Left ventricle myocardium superior (tissue), 1 donor: ENCODE measurements at regions not wholly inside any gene's neighbourhood (a gene's known extent, or its start where the extent isn't known, plus 50 kb on each side); places are given as distances from the start of the nearest gene placed in this dataset.

ENCODE experiments used
- ATAC-seq: fragments of 200-7000 bp; cut with Tn5 transposase; one replicate; pipeline ENCODE4 v1.9.1; 2020; ENCODE audit warnings: mild to moderate bottlenecking, moderate library complexity
- DNase-seq: peaks from one replicate; pipeline ENCODE4 v3.0.0-alpha.2; 2020
- intact Hi-C: fragments of 100-400 bp; cut with micrococcal nuclease; formaldehyde crosslinking; loops from one replicate; pipeline ENCODE4 v1.11.0; 2022
- donor health status: DM: no; HTN: yes; CAD: no; lungs with severe emphysema.

DNA sequence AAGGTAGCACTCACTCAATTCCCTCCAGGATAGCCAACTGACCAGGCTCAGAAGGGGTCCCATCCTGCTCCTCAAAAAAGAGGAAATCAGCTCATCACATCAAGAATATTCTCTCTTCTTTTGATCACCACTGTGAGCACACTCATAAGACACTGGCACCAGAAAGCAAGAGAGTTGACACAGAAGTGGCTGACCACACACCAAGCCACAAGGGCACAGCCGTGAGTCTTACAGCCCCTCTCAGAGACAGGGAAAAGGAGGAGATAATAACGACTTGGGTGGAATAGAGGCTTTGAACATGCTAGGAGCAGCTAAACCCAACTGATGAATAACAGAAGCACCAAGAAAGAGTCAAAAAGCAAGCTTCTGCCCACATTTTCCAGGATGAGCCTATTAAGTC lies 249.1 kb upstream of the PREP start:
- intact Hi-C loops: no loop called here
- ATAC-seq (no peak), DNase-seq (no peak)

DNA sequence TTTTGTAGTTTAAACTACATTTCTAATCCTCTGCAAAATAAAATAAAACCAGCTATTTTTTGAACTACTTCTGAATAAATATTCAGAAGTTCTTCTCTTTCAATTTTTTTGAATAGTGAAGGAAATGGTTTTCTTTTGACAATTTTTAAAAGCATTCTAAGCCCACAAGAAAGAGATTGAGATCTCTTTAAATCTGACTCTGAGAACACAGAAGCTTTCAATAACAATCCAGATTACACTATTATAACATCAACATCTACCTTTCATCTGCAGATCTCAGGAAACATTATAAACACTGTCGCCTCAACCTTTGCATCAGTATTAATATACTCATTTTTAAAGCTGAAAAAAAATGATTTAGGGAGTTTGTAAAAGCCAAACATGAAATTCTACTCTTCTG lies 247.5 kb upstream of the PREP start:
- intact Hi-C loops: no loop called here
- ATAC-seq (no peak), DNase-seq (no peak)

DNA sequence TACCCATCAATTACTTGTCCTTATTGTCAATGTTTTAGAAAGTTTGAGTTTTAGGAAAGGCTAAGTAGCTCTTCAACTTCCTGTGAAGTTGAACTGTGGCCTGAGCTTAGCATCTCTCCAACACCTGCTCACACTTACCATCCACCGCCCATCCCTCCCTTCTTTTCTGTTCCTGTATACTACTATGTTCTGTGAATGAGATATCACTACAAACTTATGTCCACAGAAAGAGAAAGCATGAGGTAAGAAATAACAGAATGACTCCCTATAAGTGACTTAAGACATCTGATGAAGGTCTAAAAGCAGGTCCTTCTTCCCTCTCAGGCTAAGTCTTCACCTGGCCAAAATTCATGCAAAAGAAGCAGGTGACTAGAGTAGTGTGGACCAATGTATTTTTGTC lies 246.3 kb upstream of the PREP start:
- DNase-seq: no peak
- intact Hi-C loops: no loop called here
- no peak for ATAC-seq

DNA sequence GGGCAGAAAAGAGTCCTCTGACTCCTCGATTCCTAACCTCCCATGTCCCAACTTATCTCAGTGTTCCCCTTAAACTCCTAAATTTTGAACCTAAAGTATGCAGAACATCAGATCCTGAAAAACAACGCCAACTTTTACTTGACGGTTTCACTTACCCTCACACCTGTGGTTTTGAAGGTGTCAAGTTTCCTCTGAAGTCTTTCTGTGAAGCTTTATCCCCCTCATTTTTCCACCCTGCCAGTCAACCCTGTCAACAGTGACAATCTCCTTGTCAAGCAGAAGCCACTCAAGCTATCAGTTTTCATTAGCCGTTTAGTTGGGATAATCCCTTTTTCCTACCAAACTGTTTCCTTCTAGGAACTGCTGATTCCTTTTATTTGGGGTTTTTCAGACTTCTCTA lies 245.4 kb upstream of the PREP start:
- intact Hi-C loops: no loop called here
- no peak for ATAC-seq

GRCh38 chr6:105646391-105646867 lies 243.5 kb upstream of the PREP start:
- ATAC-seq (no peak), DNase-seq (no peak)
- intact Hi-C loops: no loop called here

More for the DNA sequence above, 245.4 kb upstream of the PREP start:
- DNase-seq: no peak

DNA sequence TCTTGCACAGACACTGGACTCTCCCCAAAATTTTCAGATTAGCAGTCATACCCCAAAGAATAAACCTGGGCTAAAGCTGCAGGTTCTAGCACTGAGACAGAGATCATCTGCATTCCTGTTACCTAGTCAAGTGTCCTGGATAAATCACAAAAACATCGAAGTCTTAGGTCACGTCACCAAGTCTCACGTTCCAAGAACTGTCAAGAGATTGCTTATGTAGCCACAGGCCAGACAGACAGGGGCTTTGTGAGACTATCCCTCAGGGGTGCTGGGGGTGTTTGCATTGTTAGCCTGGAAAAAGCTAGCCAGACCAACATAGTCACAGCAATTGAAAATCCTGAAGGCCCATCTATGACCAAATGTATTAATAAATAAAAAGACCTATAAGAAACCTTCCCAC lies 243.1 kb upstream of the PREP start:
- DNase-seq: no peak
- intact Hi-C loops: no loop called here
- no peak for ATAC-seq

GRCh38 chr6:105645156-105645555 lies 242.3 kb upstream of the PREP start:
- ATAC-seq (no peak), DNase-seq (no peak)
- intact Hi-C loops: no loop called here

- DNase-seq: no peak
- intact Hi-C loops: no loop called here
- ATAC-seq: no peak
Observed at GRCh38 chr6:105644691-105645090, 241.8 kb upstream of the PREP start.

DNA sequence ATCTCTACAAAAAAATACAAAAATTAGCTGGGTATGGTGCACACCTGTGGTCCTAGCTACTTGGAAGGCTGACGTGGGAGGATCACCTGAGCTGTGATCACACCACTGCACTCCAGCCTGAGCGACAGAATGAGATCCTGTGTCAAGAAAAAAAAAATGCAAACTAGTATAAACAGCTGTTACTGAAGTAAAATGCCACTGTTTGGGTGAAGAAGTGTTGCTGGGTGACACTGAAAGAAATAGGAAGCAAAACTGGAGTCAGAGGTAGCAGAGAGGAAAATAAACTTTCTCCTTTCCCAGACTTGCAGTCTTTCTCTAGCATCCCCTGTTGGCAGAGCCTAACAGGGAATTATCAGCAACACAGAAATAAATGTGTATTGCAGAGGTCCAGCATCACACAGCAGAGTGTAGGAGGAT lies 241.2 kb upstream of the PREP start:
- DNase-seq: no peak
- intact Hi-C loops: no loop called here
- ATAC-seq: no peak

- intact Hi-C loops: no loop called here
- no peak for DNase-seq
- no peak for ATAC-seq
Observed at GRCh38 chr6:105642708-105643107, 239.8 kb upstream of the PREP start.

DNA sequence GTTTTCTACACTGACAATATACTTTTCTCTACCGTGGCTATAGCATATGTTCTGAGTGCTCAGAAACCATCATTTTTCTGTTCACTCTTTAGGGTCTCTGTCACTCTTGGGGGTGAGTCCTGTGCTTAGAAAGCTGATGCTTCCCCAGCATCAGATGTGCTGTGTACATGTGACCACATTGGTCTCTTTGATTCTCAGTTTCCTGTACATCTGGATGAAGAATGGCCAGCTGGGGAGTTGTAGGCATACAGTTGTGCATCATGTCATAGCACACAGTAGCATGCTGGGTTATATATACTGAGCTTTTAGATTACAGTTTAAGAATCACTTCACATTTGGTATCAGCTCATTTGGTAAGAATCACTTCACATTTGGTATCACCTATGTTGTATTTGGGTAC lies 238.6 kb upstream of the PREP start:
- no peak for ATAC-seq
- intact Hi-C loops: no loop called here
- no peak for DNase-seq

- DNase-seq (no peak), ATAC-seq (no peak)
- intact Hi-C loops: no loop called here
Observed at GRCh38 chr6:105639124-105639523, 236.2 kb upstream of the PREP start.

DNA sequence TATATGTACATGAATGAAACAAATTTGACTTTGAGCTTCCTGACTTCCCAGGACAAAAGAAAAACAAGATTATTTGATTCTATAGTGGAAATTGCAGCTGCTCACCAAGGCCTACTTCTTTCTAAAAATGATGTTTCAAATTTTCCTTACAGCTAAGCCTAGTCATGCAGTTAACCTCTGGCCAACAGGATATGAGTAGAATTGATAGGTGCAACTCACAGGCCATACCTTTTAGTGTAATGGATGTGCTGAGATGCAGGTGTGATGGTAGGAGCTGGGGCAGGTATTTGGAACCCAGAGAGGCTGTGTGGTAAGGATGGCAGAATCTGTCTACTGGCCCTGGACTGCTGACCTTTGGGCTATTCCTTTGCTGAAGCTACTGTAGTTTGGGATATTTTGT lies 230.9 kb upstream of the PREP start:
- DNase-seq (no peak), ATAC-seq (no peak)
- intact Hi-C loops: no loop called here

- DNase-seq (no peak), ATAC-seq (peak; percentile 69)
- intact Hi-C loops: no loop called here
Observed at GRCh38 chr6:105628156-105628860, 225.4 kb upstream of the PREP start.

DNA sequence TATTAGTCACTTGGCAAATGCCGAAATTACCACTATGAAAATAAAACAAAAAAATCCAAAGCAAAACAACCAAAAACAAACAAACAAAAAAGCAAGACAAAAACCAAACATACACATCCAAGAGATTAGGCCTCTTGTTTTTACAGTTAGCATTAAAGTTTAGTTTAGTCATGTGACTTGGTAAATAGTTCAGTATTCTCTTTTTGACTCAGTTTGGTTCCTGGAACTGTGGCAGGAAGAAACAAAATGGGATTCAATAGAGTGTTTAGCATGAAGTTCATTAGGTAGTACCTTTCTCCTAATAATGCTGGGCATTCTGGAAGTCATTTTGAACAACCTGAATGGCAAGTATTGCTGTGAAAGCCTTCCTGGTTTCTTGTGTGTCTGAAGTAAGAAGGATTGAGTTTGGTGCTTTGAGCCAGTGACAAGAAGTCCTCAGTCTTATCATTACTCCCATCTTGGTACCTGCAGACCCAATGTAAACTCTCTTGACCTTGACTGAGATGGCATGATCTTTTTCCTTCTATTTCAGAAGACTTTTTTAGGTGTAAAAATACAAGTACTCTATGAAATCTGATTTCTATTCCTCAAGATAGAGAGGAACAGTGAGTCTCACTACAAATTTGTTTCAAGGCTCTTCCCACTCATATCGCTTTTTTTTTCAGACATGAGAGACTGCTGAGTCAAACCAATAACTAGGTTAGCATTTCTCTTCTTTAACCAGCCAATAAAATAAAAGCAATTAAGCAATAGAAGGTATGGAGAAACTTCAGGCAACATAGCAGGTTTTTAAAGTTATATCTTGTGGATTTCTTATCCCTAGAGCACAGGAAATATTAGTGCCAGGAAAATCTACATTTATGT lies 223.6 kb upstream of the PREP start:
- intact Hi-C loops: no loop called here
- ATAC-seq: no peak
- no peak for DNase-seq

DNA sequence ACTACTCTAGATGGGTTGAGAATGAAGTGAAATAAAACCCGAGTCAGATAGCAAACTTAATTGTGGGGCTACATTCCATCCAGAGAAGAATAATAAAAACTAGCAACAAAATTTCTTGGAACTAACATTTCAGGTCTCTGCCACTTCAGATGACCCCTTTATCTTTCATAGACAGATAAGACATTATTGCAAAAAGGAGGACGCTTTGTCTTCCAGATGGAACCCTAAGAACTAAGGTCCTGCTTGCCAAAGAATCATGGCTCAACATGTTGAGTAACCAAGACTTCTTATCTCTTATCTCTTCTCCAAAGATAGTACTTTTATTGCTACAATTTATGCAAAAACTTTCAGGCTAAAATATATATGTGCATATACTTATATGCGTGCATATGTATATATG lies 221.1 kb upstream of the PREP start:
- intact Hi-C loops: no loop called here
- ATAC-seq: no peak
- DNase-seq: no peak

DNA sequence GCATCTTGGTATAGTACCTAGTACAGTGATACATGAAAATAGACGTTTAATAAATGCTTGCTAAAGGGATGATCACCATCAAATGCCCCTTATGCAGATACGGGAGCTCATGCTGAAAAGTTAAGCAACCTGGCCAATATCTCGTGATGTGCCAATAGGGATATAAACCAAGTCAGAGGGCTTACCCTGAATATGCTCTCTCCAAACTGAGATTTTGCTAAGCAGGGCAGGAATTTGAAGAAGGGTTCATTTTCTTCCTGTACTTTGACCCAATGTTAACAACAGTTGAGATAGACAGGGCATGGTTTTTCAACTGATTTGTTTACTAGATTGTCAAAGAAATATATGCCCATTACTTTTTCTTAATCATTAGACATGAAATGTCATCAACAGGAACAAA lies 219.3 kb upstream of the PREP start:
- intact Hi-C loops: no loop called here
- no peak for ATAC-seq

GRCh38 chr6:105621564-105622175 lies 218.8 kb upstream of the PREP start:
- no peak for DNase-seq
- intact Hi-C loops: no loop called here
- ATAC-seq: no peak

More for the DNA sequence above, 219.3 kb upstream of the PREP start:
- DNase-seq: no peak

DNA sequence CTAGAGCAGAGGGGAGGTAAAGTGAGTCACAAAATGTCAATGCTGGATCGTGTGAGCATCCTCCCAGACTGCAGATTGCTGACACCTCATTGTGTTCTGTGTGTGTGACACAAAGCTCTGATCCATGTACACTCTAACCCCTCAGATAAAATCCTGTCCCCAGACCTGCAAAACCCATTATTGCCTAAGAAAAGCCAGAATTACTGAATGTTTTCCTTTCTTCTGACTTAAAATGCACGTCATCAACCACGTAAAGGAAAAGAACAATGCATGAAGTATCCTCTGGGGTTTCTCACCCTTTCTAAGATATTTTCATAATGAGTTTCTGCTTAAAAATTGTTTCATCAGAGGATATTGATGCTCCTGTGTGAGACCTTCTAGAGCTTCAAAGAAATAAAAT lies 218.0 kb upstream of the PREP start:
- ATAC-seq (no peak), DNase-seq (no peak)
- intact Hi-C loops: no loop called here

DNA sequence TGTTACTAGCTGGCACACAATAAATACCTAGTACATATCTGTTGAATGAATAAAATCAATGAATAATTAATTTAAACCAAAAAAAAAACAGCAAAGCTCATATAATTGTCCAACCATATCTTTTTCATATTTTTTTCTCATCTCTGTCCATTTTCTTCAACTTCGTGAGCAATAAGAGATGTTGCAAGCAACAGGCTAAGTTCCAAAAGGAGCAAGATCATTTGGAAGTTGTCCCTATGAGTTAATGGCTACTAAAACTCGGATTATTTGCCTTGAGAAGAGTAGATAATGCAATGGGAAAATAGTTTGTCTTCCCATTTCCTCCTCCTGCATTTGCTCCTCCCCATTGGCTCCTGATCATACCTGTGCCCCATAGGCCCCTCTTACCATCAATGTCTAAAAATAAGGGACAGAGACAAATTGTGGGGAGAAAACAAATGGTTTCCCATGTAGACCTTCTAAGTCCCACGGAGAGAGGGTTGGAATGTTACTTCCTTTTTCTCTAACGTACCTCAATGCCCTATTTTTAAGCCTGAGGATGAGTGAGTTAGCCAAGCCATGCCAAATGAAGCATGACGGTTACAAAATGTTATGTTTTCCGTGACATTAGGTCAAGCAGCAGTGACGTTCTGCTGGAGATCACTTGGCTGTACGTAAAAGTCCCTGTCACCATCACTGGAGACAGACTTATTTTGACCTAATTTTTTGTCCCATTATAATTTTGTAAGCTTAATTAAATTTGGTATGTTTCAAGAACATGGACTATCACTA lies 217.3 kb upstream of the PREP start:
- intact Hi-C loops: no loop called here
- ATAC-seq: no peak

More for the DNA sequence above, 217.3 kb upstream of the PREP start:
- DNase-seq: no peak
